SK-N-MC (cell line): ENCODE measurements at regions not wholly inside any gene's neighbourhood (a gene's known extent, or its start where the extent isn't known, plus 50 kb on each side); places are given as distances from the start of the nearest gene placed in this dataset.
"Not testable (repeated sequence)": the region's sequence is repeated elsewhere in the genome, so short reads cannot be mapped to it uniquely, and the experiment has no call there.

Experiments used
- DNase-seq: peaks from one replicate; pipeline ENCODE4 v3.0.0-alpha.2; 2011; ENCODE audit warnings: low read depth, low spot score
- H3K27ac ChIP-seq: fragments of 200-600 bp; sonication (generic); 2 replicates; pipeline ENCODE4 v1.5.1; 2016; ENCODE audit warnings: mixed run types
- H3K36me3 ChIP-seq: fragments of 200-600 bp; sonication (generic); 2 replicates; pipeline ENCODE4 v1.6.1; 2017; ENCODE audit warnings: antibody characterized with exemption, low read length, mixed read lengths; ENCODE audit not compliant: insufficient read depth
- H3K4me3 ChIP-seq: fragments of 200-600 bp; sonication (generic); 2 replicates; pipeline ENCODE4 v1.5.1; 2016
- H3K9ac ChIP-seq: fragments of 200-600 bp; sonication (generic); 2 replicates; pipeline ENCODE4 v1.8.0; 2017; ENCODE audit warnings: mixed run types, mixed read lengths; ENCODE audit not compliant: insufficient read length
- H3K9me3 ChIP-seq: fragments of 200-600 bp; sonication (generic); 2 replicates; pipeline ENCODE4 v1.6.1; 2017; ENCODE audit warnings: low read depth, mild to moderate bottlenecking, antibody characterized with exemption, low read length, moderate library complexity, mixed read lengths
- EZH2 ChIP-seq: fragments of 200-600 bp; sonication (generic); IDR thresholded peaks from one replicate; pipeline ENCODE4 v1.6.1; 2017; ENCODE audit warnings: antibody characterized with exemption
- FOXP2 ChIP-seq: optimal IDR thresholded peaks from 2 replicates; pipeline ENCODE3; 2011; ENCODE audit warnings: mild to moderate bottlenecking, moderate library complexity; ENCODE audit not compliant: insufficient read depth; ENCODE audit errors: extremely low read length, control extremely low read depth
- POLR2AphosphoS5 ChIP-seq: IDR thresholded peaks from 2 replicates; pipeline ENCODE4 v1.6.1; 2012; ENCODE audit warnings: mild to moderate bottlenecking, low read depth, low read length, borderline replicate concordance

DNA sequence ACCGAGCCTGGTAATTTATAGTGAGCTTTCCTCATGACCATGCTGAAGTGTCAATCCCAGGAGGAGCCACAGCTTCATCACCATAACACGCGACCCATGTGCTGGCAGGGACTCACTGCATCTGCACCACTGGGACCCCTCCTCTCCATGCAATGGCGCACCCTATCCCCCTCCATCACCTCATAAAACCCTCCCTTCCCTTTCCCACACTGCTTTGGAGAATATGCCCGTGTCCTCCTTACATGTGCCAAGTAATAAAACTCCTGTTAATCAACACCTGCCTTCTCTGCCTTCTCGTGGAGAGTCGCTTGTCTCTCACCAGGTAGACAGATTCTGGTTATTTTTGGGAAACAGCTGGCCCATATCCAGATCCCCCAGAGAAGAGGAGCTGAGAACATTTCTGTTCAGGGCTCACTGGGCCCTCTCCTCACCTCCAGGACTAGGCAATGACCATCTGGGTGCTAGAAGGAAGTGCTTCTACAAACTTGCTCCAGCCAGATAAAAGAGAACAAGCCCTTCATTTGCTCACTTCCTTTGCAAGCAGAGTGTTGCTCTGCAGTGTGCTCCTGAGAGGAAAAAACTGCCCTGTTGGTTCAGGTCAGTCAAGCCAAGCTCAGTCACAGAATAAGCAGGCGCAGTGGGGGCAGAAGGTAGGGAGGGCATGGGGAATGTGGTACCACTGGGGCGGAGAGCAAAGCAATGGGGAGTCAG, 894.3 kb downstream of the UQCRFS1 start:
- Histone ChIP-seq H3K9ac (no peak overlapping the region), H3K36me3 (no peaks in the 10 kb centered on the region), H3K9me3 (no peaks in the 10 kb centered on the region), H3K27ac (no peak overlapping the region), H3K4me3 (no peak overlapping the region)
- DNase-seq, result no peak
- TF ChIP-seq POLR2AphosphoS5, result no peak
- no peak for TF ChIP-seq EZH2
- no peak for TF ChIP-seq FOXP2

DNA sequence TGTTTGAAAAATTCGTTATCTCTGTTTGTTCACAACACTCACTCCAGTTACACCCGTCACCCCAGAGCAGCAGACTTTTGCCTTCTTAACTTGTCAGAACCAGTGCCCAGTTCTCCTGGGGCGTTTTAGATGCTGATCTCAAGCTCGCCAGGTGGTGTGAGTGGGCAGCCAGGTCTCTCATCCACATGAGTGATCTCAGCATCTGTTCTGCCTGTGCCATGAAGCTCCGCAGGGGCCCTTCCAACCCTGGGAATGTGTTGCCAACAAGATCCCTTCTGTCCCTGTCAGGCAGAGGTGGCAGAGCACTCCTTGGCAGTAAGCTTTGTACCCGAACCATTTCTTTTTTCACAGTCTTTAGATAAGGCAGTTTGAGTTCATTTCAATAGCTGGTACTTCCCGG, 896.5 kb downstream of the UQCRFS1 start:
- Histone ChIP-seq H3K4me3 (no peak overlapping the region), H3K9me3 (no peaks in the 10 kb centered on the region), H3K36me3 (no peaks in the 10 kb centered on the region), H3K9ac (no peak overlapping the region), H3K27ac (no peak overlapping the region)
- TF ChIP-seq EZH2 (no peak), POLR2AphosphoS5 (no peak), FOXP2 (no peak)
- no peak for DNase-seq

DNA sequence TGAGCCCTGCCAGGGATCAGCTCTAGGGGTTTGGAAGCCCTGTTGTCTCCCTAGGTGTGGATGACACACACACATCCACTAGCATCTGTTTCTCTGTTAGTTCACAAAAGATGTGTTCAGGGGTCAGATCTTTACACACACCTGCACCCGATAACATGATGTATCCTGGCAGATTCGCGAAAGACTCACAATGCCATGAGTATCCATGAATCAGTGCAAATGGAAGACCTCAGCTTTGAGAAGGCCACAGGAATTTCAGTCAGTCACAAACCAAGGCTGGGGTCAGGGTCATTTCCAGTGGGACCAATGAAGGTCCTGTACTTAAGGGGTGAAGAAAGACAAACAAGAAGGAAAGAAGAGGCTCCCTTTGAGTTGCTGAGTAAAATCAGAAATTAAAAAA, 898.2 kb downstream of the UQCRFS1 start:
- DNase-seq, result no peak
- Histone ChIP-seq H3K27ac (no peak overlapping the region), H3K9me3 (no peaks in the 10 kb centered on the region), H3K9ac (no peak overlapping the region), H3K36me3 (no peaks in the 10 kb centered on the region), H3K4me3 (no peak overlapping the region)
- TF ChIP-seq FOXP2, result no peak
- no peak for TF ChIP-seq POLR2AphosphoS5
- TF ChIP-seq EZH2, result no peak

DNA sequence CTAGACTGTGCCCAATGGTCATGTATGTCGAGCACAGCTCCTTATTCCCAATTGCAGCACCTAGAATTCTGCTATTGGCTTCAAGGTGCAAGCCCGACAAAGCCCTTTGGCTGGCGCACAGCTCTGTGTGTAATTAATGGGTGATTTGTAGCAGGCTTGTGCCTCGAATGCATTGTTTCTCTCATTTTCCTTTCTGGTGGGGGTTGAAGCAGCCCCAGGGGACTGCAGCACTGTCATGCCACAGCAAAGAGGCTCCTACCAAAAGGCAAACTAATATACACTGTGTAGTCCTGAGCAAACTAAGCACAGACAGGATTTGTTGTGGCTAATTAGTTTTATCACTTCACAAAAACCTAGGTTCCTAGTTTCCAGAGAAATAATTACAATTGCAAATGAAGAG, 898.7 kb downstream of the UQCRFS1 start:
- no peak overlapping the region for H3K27ac ChIP-seq
- no peaks in the 10 kb centered on the region for H3K9me3 ChIP-seq
- H3K4me3 ChIP-seq, result no peak overlapping the region
- no peak for TF ChIP-seq FOXP2
- TF ChIP-seq EZH2, result no peak
- no peak for TF ChIP-seq POLR2AphosphoS5
- no peak for DNase-seq
- H3K9ac ChIP-seq, result no peak overlapping the region
- H3K36me3 ChIP-seq, result no peaks in the 10 kb centered on the region

DNA sequence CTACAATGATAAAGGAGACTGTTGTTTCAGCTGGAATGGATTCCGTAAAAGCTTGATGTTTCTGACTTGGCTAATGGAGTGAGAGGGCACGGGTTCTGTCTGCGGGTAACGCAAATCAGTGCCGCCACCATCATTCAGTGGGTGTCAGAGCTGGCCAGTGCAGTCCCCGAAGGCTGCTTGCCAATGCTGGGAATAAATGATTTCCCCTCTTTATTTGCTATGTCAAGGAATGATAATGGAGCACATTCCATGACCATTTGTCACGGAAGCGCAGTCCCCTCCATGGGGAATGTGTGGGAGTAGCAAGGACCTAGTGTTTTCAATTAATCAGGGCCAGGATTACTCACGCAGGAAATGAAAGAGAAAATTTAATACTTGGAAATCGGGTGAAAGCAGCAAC, 899.3 kb downstream of the UQCRFS1 start:
- H3K27ac ChIP-seq, result no peak overlapping the region
- H3K9ac ChIP-seq, result no peak overlapping the region
- H3K9me3 ChIP-seq, result no peaks in the 10 kb centered on the region
- DNase-seq, result peak; percentile 12
- H3K4me3 ChIP-seq, result no peak overlapping the region
- no peak for TF ChIP-seq EZH2
- TF ChIP-seq FOXP2, result no peak
- no peak for TF ChIP-seq POLR2AphosphoS5
- no peaks in the 10 kb centered on the region for H3K36me3 ChIP-seq

DNA sequence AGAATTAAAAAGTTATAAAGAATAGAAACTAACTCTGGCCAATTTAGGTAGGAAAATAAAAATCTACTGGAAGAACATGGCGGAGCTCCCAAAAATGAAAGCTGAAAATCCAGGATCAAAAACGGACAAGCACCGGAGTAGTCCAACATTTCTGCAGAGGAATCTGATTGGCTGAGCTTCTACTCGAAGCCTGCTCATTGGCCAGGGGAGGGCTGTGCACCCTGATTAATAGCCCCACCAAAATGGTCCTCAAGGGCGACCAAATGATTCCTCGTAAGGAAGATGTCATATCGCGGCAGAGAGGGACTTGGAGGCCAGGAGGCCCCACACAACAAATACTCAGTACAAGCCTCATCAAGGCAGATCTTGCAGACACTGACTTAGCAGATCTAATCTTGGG, 900.7 kb downstream of the UQCRFS1 start:
- no peak overlapping the region for H3K27ac ChIP-seq
- no peaks in the 10 kb centered on the region for H3K36me3 ChIP-seq
- no peak for DNase-seq
- TF ChIP-seq POLR2AphosphoS5 (no peak), EZH2 (no peak), FOXP2 (no peak)
- H3K4me3 ChIP-seq, result no peak overlapping the region
- H3K9ac ChIP-seq, result no peak overlapping the region
- H3K9me3 ChIP-seq, result no peaks in the 10 kb centered on the region

DNA sequence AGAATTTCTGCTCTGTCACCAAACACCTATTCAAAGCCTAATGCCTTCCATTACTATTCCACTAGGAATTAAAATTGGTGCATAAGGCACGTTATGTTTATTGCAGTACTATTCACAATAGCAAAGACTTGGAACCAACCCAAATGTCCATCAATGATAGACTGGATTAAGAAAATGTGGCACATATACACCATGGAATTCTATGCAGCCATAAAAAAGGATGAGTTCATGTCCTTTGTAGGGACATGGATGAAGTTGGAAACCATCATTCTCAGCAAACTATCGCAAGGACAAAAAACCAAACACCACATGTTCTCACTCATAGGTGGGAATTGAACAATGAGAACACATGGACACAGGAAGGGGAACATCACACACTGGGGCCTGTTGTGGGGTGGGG, 902.1 kb downstream of the UQCRFS1 start:
- H3K9me3 ChIP-seq, H3K4me3 ChIP-seq, DNase-seq, H3K9ac ChIP-seq, H3K36me3 ChIP-seq, H3K27ac ChIP-seq: not testable (repeated sequence)

DNA sequence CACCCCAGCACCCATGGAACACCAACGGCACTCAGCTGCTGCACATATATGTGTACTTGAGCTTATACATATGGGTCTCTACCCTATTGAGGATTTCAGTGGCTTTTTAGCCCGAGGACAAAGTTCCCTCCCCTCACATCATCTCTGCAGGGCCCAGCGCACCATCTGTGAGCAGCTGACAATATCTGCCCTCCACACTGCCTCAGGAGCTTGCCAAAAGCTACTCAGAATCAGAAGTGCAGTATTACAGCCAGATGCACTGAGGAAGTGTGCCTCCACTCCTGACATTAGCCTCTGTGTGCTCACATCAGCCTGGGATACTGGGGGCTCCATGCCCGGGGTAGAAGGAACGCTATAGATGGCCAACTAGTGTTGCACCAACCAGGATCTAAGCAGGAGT, 903.9 kb downstream of the UQCRFS1 start:
- no peaks in the 10 kb centered on the region for H3K36me3 ChIP-seq
- no peak for DNase-seq
- no peak overlapping the region for H3K27ac ChIP-seq
- H3K4me3 ChIP-seq, result no peak overlapping the region
- H3K9ac ChIP-seq, result no peak overlapping the region
- no peaks in the 10 kb centered on the region for H3K9me3 ChIP-seq
- TF ChIP-seq FOXP2, result no peak

DNA sequence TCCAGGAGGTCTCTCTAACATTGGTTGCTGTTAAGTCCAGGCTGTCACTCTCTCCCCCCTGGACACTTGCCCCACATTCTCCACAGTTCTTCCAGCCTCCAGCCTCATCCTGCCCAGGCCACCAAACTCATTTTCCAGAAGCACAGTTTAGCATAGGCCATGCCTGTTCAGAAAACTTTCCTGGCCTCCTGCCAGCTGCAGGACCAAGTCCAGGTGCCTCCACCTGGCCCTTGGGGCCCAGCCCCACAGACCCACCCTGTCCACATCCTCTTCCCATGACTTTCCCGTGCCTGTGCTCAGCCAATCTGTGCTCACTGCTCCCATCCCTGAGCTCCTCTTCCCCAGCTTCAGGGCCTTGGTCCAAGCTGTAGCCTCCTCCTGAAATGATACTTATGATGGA, 905.0 kb downstream of the UQCRFS1 start:
- no peak for DNase-seq

More for the DNA sequence above, 905.0 kb downstream of the UQCRFS1 start:
- TF ChIP-seq EZH2, result no peak
- no peak for TF ChIP-seq FOXP2
- no peak for TF ChIP-seq POLR2AphosphoS5
- Histone ChIP-seq H3K36me3 (no peaks in the 10 kb centered on the region), H3K9me3 (no peaks in the 10 kb centered on the region), H3K4me3 (no peak overlapping the region), H3K27ac (no peak overlapping the region), H3K9ac (no peak overlapping the region)
